PC-3 (cell line): ENCODE measurements at regions not wholly inside any gene's neighbourhood (a gene's known extent, or its start where the extent isn't known, plus 50 kb on each side); places are given as distances from the start of the nearest gene placed in this dataset.

Experiments
- EZH2 ChIP-seq: fragments of 300-600 bp; sonication (generic); IDR thresholded peaks from one replicate; pipeline ENCODE4 v1.6.1; 2017; ENCODE audit warnings: antibody characterized with exemption, mild to moderate bottlenecking, low read length; ENCODE audit not compliant: unreplicated experiment
- EZH2phosphoT487 ChIP-seq: fragments of 300-600 bp; sonication (generic); IDR thresholded peaks from 2 replicates; pipeline ENCODE4 v1.6.1; 2018; ENCODE audit warnings: mild to moderate bottlenecking, antibody characterized with exemption, low read length, borderline replicate concordance
- TF ChIP-seq, protein P1 (sequence below): fragments of 300-600 bp; sonication (generic); conservative IDR thresholded peaks from 2 replicates; pipeline ENCODE4 v1.5.1; 2017; ENCODE audit warnings: antibody characterized with exemption, low read depth, mild to moderate bottlenecking, low read length

GRCh38 chr10:44116474-44116873 is 268.4 kb downstream of the CXCL12 start:
- TF ChIP-seq, protein P1, sequence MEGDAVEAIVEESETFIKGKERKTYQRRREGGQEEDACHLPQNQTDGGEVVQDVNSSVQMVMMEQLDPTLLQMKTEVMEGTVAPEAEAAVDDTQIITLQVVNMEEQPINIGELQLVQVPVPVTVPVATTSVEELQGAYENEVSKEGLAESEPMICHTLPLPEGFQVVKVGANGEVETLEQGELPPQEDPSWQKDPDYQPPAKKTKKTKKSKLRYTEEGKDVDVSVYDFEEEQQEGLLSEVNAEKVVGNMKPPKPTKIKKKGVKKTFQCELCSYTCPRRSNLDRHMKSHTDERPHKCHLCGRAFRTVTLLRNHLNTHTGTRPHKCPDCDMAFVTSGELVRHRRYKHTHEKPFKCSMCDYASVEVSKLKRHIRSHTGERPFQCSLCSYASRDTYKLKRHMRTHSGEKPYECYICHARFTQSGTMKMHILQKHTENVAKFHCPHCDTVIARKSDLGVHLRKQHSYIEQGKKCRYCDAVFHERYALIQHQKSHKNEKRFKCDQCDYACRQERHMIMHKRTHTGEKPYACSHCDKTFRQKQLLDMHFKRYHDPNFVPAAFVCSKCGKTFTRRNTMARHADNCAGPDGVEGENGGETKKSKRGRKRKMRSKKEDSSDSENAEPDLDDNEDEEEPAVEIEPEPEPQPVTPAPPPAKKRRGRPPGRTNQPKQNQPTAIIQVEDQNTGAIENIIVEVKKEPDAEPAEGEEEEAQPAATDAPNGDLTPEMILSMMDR = no peak
- no peak for TF ChIP-seq EZH2
- TF ChIP-seq EZH2phosphoT487 = no peak
